Panc1 (cell line): ENCODE measurements at regions not wholly inside any gene's neighbourhood (a gene's known extent, or its start where the extent isn't known, plus 50 kb on each side); places are given as distances from the start of the nearest gene placed in this dataset.

Source experiments
- ATAC-seq: fragments of 200-7000 bp; cut with Tn5 transposase; 2 replicates; pipeline ENCODE4 v1.9.1; 2020; ENCODE audit warnings: mild to moderate bottlenecking, moderate library complexity
- BruUV-seq: library from RNA; stranded (reverse); fragments of 400-500 nt; replicated peaks from 2 replicates; lab custom pipeline; 2021; lab: Mats Ljungman, UMichigan
- CTCF ChIA-PET: fragments of 300-600 bp; sonication (Branson Sonifier 250); formaldehyde crosslinking; loops from one replicate; lab custom pipeline; 2022; ENCODE audit warnings: antibody characterized with exemption; lab: Charles Lee
- POLR2A ChIA-PET: fragments of 300-600 bp; sonication (Branson Sonifier 250); formaldehyde crosslinking; loops from one replicate; lab custom pipeline; 2022; ENCODE audit warnings: antibody characterized with exemption; lab: Charles Lee
- DNase-seq: peaks from one replicate; pipeline ENCODE4 v3.0.0-alpha.2; 2010; ENCODE audit warnings: low read depth, low spot score
- H3K27ac ChIP-seq: 2 replicates; pipeline ENCODE4 v1.5.1; 2011; ENCODE audit warnings: mild to moderate bottlenecking, low read length, inconsistent platforms
- H3K27me3 ChIP-seq: fragments of 200-500 bp; sonication (Bioruptor generic); 2 replicates; pipeline ENCODE4 v1.6.0; 2014; ENCODE audit warnings: low read length, inconsistent platforms; ENCODE audit not compliant: control insufficient read depth, insufficient read depth
- H3K36me3 ChIP-seq: fragments of 200-500 bp; sonication (Bioruptor generic); 2 replicates; pipeline ENCODE4 v1.5.1; 2014; ENCODE audit warnings: inconsistent platforms, mild to moderate bottlenecking, low read length, moderate library complexity; ENCODE audit not compliant: control insufficient read depth, insufficient read depth
- H3K4me1 ChIP-seq: 2 replicates; pipeline ENCODE4 v1.5.1; 2011; ENCODE audit warnings: inconsistent platforms, mild to moderate bottlenecking, low read length, moderate library complexity; ENCODE audit not compliant: control insufficient read depth, insufficient read depth
- H3K4me3 ChIP-seq, 2 experiments: 2 replicates each; pipeline ENCODE4 v1.5.1; 2011 to 2012; ENCODE audit warnings: low read depth in 2 of 2, low read length in 2 of 2, mild to moderate bottlenecking in 2 of 2, inconsistent platforms in 1 of 2, moderate library complexity in 1 of 2
- H3K9me3 ChIP-seq: fragments of 200-500 bp; sonication (Bioruptor generic); 2 replicates; pipeline ENCODE4 v1.5.1; 2014; ENCODE audit warnings: low read depth, mild to moderate bottlenecking, inconsistent platforms, low read length, moderate library complexity; ENCODE audit not compliant: control insufficient read depth, insufficient read depth
- POLR2AphosphoS5 ChIP-seq: IDR thresholded peaks from 2 replicates; pipeline ENCODE4 v1.6.1; 2012; ENCODE audit warnings: mild to moderate bottlenecking, low read depth, low read length, moderate library complexity
- SIN3A ChIP-seq: IDR thresholded peaks from 2 replicates; pipeline ENCODE4 v1.6.1; 2012; ENCODE audit warnings: low read depth, mild to moderate bottlenecking, low read length, moderate library complexity, borderline replicate concordance; ENCODE audit not compliant: insufficient read depth
- TCF7L2 ChIP-seq: IDR thresholded peaks from 2 replicates; pipeline ENCODE4 v1.6.1; 2011; ENCODE audit warnings: mild to moderate bottlenecking, low read depth, low read length, inconsistent platforms
- in situ Hi-C: cut with HindIII; loops from 2 replicates; pipeline ENCODE4 v1.10.0; 2016; ENCODE audit warnings: low sequenced_read_pairs, low pct_unique_long_range_greater_than_20kb
- intact Hi-C: fragments of 100-400 bp; cut with micrococcal nuclease; formaldehyde crosslinking; loops from one replicate; pipeline ENCODE4 v1.10.0; 2022; ENCODE audit not compliant: unreplicated experiment
- TF ChIP-seq, protein P1 (sequence below), 2 experiments: IDR thresholded peaks; 2 replicates each; pipeline ENCODE4 v1.6.1; 2011 to 2012; ENCODE audit warnings: low read depth in 2 of 2, control low read depth in 1 of 2, low read length in 1 of 2, mild to moderate bottlenecking in 1 of 2, moderate library complexity in 1 of 2; ENCODE audit not compliant: insufficient read depth in 1 of 2
- TF ChIP-seq, protein P2 (sequence below): fragments of 450-650 bp; IDR thresholded peaks from 2 replicates; pipeline ENCODE4 v1.5.1; 2017; ENCODE audit warnings: mild to moderate bottlenecking

- intact Hi-C loops = no loop called here
- DNase-seq (no peak), ATAC-seq (no peak)
- Histone ChIP-seq H3K4me3 (no peak overlapping the region), H3K27ac (no peak overlapping the region), H3K9me3 (no peaks in the 10 kb centered on the region), H3K4me1 (no peaks in the 10 kb centered on the region), H3K27me3 (no peaks in the 10 kb centered on the region), H3K36me3 (no peaks in the 10 kb centered on the region; the same call in 1 of the 2 replicates)
- no TSS peak for BruUV-seq
- CTCF ChIA-PET = no interaction called here
- POLR2A ChIA-PET = no interaction called here
- TF ChIP-seq POLR2AphosphoS5 = no peak
- no peak for TF ChIP-seq SIN3A
- no peak for TF ChIP-seq TCF7L2
- TF ChIP-seq, protein P1, sequence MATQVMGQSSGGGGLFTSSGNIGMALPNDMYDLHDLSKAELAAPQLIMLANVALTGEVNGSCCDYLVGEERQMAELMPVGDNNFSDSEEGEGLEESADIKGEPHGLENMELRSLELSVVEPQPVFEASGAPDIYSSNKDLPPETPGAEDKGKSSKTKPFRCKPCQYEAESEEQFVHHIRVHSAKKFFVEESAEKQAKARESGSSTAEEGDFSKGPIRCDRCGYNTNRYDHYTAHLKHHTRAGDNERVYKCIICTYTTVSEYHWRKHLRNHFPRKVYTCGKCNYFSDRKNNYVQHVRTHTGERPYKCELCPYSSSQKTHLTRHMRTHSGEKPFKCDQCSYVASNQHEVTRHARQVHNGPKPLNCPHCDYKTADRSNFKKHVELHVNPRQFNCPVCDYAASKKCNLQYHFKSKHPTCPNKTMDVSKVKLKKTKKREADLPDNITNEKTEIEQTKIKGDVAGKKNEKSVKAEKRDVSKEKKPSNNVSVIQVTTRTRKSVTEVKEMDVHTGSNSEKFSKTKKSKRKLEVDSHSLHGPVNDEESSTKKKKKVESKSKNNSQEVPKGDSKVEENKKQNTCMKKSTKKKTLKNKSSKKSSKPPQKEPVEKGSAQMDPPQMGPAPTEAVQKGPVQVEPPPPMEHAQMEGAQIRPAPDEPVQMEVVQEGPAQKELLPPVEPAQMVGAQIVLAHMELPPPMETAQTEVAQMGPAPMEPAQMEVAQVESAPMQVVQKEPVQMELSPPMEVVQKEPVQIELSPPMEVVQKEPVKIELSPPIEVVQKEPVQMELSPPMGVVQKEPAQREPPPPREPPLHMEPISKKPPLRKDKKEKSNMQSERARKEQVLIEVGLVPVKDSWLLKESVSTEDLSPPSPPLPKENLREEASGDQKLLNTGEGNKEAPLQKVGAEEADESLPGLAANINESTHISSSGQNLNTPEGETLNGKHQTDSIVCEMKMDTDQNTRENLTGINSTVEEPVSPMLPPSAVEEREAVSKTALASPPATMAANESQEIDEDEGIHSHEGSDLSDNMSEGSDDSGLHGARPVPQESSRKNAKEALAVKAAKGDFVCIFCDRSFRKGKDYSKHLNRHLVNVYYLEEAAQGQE (IDR thresholded peaks at IDR 0.05; ENCODE audit: insufficient read depth in 1 of 2, low read depth in 2 of 2, low read length in 1 of 2) = no peak
- TF ChIP-seq, protein P2, sequence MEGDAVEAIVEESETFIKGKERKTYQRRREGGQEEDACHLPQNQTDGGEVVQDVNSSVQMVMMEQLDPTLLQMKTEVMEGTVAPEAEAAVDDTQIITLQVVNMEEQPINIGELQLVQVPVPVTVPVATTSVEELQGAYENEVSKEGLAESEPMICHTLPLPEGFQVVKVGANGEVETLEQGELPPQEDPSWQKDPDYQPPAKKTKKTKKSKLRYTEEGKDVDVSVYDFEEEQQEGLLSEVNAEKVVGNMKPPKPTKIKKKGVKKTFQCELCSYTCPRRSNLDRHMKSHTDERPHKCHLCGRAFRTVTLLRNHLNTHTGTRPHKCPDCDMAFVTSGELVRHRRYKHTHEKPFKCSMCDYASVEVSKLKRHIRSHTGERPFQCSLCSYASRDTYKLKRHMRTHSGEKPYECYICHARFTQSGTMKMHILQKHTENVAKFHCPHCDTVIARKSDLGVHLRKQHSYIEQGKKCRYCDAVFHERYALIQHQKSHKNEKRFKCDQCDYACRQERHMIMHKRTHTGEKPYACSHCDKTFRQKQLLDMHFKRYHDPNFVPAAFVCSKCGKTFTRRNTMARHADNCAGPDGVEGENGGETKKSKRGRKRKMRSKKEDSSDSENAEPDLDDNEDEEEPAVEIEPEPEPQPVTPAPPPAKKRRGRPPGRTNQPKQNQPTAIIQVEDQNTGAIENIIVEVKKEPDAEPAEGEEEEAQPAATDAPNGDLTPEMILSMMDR = no peak
- in situ Hi-C loops = no loop called here
Measured at GRCh38 chr3:17795711-17796110, 53.3 kb upstream of the TBC1D5 start.

DNA sequence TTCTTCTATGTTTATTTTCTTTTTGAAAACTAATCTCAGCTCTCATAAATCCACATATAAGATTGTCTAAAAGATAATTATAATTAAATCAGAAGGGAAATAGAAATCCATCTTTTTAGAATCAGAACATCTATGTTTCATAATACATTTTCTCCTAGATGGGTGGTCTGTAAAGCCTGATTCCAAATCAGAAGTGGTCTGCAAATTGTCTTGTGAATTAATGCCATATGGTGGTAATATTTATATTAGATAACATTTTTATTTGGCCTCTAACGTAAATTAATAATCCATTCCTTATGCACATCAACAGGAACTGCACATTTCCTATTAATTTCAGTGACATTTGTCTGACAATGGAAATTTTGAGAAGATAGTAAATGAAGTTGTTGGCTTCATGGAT, 52.8 kb upstream of the TBC1D5 start:
- no peaks in the 10 kb centered on the region for H3K27me3 ChIP-seq
- ChIA-PET POLR2A (no interaction called here), CTCF (no interaction called here)
- no peak overlapping the region for H3K27ac ChIP-seq
- H3K9me3 ChIP-seq = no peaks in the 10 kb centered on the region
- in situ Hi-C loops (no loop called here), intact Hi-C loops (no loop called here)
- no TSS peak for BruUV-seq
- no peaks in the 10 kb centered on the region; the same call in 1 of the 2 replicates for H3K36me3 ChIP-seq
- TF ChIP-seq, protein P2 = no peak
- TF ChIP-seq SIN3A (no peak), POLR2AphosphoS5 (no peak), TCF7L2 (no peak)
- TF ChIP-seq, protein P1 (IDR thresholded peaks at IDR 0.05; ENCODE audit: insufficient read depth in 1 of 2, low read depth in 2 of 2, low read length in 1 of 2) = no peak
- ATAC-seq = no peak
- no peak overlapping the region for H3K4me3 ChIP-seq
- no peak for DNase-seq
- H3K4me1 ChIP-seq = no peaks in the 10 kb centered on the region
